Hypothalamus (tissue), 51 donors: ENCODE measurements at regions not wholly inside any gene's neighbourhood (a gene's known extent, or its start where the extent isn't known, plus 50 kb on each side); places are given as distances from the start of the nearest gene placed in this dataset.
"Not testable (repeated sequence)": the region's sequence is repeated elsewhere in the genome, so short reads cannot be mapped to it uniquely, and the experiment has no call there.

ENCODE experiments used
- DNase-seq, 51 donors: peaks; one replicate each; lab custom pipeline; 2025; lab: John Stamatoyannopoulos, UW

GRCh38 chr14:89053303-89053702 is 228.9 kb downstream of the TTC8 start:
- DNase-seq: no peak

- DNase-seq: no peak
These were observed 231.9 kb downstream of the TTC8 start for GRCh38 chr14:89056394-89056793.

DNA sequence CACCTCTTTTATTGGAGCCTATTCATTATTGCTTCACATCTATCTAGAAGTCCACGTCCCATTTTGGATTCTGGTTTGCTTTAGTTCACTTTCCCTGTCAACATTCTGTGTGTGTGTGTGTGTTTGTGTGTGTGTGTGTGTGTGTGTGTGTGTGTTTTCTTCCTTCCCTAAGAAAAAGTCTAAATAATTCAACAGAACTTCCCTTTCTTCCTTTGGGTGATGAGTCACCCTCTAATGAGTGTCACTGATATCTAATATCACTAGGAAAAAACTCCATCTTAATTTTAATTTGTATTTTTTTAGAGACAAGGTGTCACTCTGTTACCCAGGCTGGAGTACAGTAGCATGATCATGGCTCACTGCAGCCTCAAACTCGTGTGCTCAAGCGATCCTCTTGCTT is 234.2 kb downstream of the TTC8 start:
- no peak for DNase-seq

DNA sequence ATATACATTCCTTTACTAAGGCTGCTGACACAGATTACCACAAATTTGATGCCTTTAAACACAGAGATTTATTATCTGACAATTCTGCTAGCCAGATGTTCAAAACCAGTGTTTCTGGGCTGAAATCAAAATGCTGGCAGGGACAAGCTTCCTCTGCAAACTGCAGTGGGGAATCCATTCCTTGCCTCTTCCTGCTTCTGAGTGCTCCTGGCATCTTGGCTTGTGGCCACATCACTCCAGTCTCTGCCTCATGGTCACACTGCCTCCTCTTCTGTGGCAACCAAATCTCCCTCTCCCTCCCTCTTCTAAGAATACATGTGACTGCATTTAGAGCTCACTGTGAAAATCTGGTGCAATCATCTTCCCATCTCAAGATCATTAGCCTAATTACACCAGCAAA is 235.7 kb downstream of the TTC8 start:
- DNase-seq: no peak

GRCh38 chr14:89061696-89062095 is 237.2 kb downstream of the TTC8 start:
- DNase-seq: no peak

DNA sequence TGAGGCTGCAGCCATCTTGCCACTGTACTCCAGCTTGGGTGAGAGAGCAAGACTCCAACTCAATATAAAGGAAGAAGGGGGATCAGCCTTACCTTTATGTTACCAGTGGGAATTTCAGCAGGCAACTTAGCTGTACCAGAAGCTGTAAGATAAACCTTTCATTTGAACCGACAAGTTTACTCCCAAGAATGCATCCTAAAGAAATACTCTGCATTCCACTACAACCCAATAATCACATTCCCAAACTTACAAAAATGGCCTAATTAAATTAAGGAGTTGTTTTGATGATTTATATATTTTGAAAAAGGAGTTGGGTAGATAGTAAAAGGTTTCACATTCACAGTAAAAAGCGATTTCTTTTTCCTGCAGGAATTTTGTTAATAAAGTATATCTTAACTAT is 241.4 kb downstream of the TTC8 start:
- DNase-seq: no peak

GRCh38 chr14:89067293-89067972 is 243.0 kb downstream of the TTC8 start:
- no peak for DNase-seq

GRCh38 chr14:89078021-89078795 is 253.8 kb downstream of the TTC8 start:
- peak in 3 of 51 donors; percentile 0 to 46 (median 19) for DNase-seq

- peak in 1 of 51 donors; percentile 11 for DNase-seq
These were observed 260.8 kb downstream of the TTC8 start for GRCh38 chr14:89085231-89085731.

DNA sequence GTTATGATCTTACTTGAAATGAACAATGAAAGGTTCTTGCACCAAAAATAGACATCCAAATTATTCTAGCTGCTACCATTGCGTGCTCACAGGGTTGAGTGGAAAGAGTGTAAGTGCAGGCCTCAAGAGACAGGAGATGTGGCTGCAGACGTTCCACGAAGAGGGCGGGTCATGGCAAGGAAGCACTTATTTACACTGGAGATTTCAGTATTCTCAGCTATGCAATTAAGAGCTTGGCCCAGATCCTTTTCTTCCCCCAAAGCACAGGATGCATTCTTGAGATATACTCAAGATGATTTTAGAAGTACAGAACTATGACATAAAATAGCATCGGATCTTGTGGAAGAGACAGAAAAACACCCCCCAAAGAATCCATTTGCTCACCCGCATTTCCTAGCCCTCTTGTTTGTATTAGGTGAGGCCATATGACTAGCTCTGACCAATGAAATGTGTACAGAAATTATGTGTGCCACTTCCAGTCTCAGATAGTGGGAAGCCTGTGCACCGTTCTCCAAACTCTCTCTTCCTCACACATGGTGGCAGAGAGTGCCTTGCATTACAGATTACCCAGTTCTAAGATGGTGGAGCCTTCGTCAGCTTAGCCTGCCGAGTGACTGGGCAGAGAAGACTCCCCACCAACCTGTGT is 261.4 kb downstream of the TTC8 start:
- DNase-seq: no peak

DNA sequence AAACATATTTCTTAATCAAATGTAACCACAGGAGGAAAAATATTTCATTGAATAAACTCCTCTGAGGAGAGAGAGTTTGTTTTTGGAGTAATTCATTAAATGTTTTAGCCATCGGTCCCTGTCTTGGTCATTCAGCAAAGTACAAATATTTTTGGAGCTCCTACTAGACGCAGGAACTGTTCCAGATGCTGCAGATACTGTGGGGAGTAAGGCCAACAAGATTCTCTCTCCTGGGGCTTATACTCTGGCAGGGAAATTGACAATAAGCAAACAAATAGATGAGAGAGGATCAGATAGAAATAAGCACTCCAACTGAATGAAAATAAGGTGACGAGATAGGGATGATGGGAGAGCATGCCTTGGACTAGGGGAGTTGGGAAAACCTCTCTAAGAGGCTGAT is 264.1 kb downstream of the TTC8 start:
- DNase-seq: no peak

DNA sequence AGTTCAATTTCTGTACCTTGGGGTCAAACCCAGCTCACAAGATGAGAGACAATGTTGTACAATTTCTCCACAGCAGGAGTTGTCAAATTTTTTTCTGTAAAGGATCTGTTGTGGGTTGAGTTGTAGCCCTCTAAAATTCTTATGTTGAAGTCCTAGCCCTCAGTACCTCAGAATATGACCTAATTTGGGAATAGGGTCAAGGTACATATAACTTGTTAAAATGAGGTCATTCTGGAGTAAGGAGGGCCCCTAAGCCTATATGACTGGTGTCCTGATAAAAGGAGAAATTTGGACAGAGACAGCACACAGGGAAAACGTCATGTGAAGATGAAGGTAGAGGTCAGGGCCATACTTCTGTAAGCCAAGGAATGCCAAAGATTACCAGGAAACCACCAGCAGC is 264.9 kb downstream of the TTC8 start:
- DNase-seq: no peak

DNA sequence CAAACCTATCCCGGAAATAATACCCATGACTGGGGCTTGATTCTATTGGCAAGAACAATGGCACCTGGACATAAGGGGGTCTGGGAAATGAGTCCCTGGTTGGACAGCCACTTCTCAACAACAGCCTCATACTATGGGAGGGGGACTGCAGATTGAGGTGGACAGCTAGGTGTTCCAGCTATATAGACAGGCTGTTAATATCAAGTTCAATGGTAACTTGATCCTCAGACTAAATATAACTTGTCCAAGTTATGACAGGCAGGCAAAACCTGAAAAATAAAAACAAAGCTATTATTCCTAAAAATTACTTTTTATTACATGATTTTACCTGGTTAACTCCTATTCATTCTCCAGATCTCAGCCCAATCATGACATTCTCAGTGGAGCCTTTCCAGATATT is 267.3 kb downstream of the TTC8 start:
- DNase-seq: no peak

GRCh38 chr14:89093083-89093730 is 268.8 kb downstream of the TTC8 start:
- DNase-seq: no peak

DNA sequence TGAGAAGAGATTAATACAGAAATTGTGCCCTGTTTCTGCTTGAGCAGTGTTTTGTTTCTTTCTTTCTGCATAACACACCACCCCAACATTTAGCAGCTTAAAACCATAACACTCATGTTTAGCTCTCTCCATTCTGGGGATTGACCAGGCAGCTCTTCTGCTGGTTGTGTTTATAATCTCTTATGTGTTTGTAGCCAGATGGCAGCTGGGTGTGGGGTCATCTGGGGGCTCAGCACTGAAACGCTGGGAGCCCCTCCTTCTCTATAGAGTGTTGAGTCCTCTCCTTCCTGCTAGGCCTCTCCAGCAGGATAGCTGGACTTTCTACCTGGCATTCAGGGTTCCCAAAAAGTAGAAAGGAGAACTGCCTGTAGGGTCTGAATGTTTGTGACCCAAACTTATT is 270.6 kb downstream of the TTC8 start:
- DNase-seq: no peak

- no peak for DNase-seq
These were observed 272.5 kb downstream of the TTC8 start for GRCh38 chr14:89096946-89097345.

GRCh38 chr14:89098254-89098653 is 273.8 kb downstream of the TTC8 start:
- DNase-seq: no peak

DNA sequence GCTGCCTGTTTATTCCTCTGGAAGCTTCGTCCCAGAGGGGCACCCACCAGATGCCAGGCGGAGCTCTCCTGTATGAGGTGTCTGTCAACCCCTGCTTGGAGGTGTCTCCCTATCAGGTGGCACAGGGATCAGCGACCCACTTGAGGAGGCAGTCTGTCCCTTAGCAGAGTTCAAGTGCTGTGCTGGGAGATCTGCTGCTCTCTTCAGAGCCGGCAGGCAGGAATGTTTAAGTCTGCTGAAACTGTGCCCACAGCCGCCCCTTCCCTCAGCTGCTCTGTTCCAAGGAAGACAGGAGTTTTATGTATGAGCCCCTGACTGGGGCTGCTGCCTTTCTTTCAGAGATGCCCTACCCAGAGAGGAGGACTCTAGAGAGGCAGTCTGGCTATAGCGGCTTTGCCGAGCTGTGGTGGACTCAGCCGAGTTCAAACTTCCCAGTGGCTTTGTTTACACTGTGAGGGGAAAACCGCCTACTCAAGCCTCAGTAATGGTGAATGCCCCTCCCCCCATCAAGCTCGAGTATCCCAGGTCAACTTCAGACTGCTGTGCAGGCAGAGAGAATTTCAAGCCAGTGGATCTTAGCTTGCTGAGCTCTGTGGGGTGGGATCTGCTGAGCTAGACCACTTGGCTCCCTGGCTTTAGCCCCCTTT is 279.8 kb downstream of the TTC8 start:
- not testable (repeated sequence) for DNase-seq

- not testable (repeated sequence) for DNase-seq
These were observed 280.4 kb downstream of the TTC8 start for GRCh38 chr14:89104861-89105260.
